ENCODE measurements at regions not wholly inside any gene's neighbourhood (a gene's known extent, or its start where the extent isn't known, plus 50 kb on each side); places are given as distances from the start of the nearest gene placed in this dataset.

DNA sequence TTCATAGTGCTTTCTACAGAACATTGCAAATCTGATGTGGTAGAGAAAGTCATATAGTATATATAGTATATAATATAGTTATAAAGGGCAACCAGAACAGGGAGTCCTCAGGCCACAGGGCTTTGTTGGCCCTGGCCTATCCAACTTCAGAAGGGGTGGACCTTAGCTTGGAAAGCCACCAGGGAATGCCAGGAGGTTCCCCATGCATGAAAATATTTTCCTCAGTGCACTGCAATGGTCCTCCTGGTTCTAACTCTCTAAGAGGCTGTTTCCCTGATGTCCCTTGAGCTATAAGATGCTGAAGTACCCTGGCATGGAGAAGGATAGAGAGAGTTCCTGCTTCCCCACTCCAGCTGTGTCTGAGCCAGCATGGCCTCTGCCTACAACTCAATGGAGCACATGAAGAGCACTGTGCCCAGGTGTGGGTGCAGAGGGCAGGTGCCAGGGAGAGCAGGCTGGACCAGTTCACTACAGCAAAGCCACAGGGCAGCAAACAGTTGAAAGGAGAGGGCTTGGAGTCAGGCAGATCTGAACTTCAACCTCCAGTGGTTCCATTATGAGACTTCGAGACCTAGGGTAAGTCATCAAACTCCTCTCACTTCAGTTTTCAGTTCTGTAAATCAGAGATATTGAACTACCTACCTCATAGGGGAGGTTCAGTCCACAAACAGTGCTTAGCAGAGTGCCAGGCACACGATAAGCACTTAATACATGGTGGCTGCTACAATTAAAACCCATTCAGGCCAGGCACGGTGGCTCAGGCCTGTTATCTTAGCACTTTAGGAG, 183.1 kb downstream of the SALL1 start:
- TF ChIP-seq GABPA (IDR thresholded peaks at IDR 0.05; ENCODE audit: borderline replicate concordance, insufficient read depth, low read length): no peak
- no peak for TF ChIP-seq YY1 (IDR thresholded peaks at IDR 0.05; ENCODE audit: low read depth, low read length)
- TF ChIP-seq, protein P1, sequence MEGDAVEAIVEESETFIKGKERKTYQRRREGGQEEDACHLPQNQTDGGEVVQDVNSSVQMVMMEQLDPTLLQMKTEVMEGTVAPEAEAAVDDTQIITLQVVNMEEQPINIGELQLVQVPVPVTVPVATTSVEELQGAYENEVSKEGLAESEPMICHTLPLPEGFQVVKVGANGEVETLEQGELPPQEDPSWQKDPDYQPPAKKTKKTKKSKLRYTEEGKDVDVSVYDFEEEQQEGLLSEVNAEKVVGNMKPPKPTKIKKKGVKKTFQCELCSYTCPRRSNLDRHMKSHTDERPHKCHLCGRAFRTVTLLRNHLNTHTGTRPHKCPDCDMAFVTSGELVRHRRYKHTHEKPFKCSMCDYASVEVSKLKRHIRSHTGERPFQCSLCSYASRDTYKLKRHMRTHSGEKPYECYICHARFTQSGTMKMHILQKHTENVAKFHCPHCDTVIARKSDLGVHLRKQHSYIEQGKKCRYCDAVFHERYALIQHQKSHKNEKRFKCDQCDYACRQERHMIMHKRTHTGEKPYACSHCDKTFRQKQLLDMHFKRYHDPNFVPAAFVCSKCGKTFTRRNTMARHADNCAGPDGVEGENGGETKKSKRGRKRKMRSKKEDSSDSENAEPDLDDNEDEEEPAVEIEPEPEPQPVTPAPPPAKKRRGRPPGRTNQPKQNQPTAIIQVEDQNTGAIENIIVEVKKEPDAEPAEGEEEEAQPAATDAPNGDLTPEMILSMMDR (IDR thresholded peaks at IDR 0.05; ENCODE audit: control extremely low read depth in 1 of 3, insufficient read depth in 1 of 3, low read depth in 1 of 3, low read length in 3 of 3): no peak
- TF ChIP-seq, protein P2, sequence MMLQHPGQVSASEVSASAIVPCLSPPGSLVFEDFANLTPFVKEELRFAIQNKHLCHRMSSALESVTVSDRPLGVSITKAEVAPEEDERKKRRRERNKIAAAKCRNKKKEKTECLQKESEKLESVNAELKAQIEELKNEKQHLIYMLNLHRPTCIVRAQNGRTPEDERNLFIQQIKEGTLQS (IDR thresholded peaks at IDR 0.05; ENCODE audit: insufficient read depth, low read depth, low read length): no peak
- no peak for TF ChIP-seq RNF2 (IDR thresholded peaks at IDR 0.05; ENCODE audit: borderline replicate concordance, low read depth, low read length, missing control alignments, poor library complexity, severe bottlenecking)
- no peak for TF ChIP-seq HDAC2 (IDR thresholded peaks at IDR 0.05; ENCODE audit: borderline replicate concordance in 1 of 2, low read depth in 2 of 2, low read length in 2 of 2)
